Right renal pelvis (tissue), 4 donors: ENCODE measurements at regions not wholly inside any gene's neighbourhood (a gene's known extent, or its start where the extent isn't known, plus 50 kb on each side); places are given as distances from the start of the nearest gene placed in this dataset.

ENCODE experiments used
- DNase-seq, 4 donors: peaks; one replicate each; pipeline ENCODE4 v3.0.0-alpha.2; 2013; ENCODE audit warnings: low read depth in 4 of 4, low spot score in 3 of 4, missing footprints in 1 of 4

- no peak for DNase-seq
Measured at GRCh38 chr3:118029049-118029448, 1005.6 kb downstream of the IGSF11 start.

- DNase-seq: no peak
Measured at GRCh38 chr3:118036215-118036614, 998.4 kb downstream of the IGSF11 start.

DNA sequence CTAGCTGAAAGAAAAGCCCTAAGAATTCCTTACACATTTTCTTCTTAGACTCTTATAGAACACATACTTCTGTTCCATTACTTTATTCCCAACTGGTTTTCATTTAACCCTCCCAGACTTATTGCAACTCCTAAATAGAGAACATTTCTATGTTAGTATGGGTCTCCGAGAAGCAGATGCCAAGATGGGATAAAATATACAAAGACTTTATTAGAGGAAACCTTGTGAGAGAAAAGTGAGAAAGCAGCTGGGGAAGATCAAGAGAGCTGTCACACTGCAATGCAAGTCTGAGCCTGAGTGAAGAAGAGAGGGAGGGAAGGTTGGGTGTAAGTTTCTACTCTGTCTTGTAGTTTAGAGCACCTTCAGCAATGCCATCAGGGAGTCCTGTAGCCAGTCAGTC lies 979.3 kb downstream of the IGSF11 start:
- no peak for DNase-seq

GRCh38 chr3:118057086-118057485 lies 977.6 kb downstream of the IGSF11 start:
- no peak for DNase-seq

DNA sequence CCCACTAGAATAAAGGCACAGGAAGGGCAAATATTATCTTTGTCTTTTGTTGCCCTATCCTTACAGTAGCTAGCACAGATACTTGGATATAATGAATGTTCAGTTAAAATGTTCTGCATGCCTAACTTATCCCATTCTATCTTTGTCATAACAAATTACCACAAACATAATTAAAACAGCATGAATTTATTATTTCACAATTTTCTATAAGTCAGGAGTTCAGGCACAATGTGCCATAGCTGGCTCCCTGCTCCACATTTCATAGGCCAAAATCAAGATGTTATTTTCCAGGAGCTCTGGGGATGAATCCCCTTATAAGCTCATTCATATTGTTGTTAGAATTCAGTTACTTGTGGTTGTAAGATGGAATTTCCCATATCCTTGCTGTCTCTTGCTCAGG lies 975.5 kb downstream of the IGSF11 start:
- DNase-seq: no peak

- DNase-seq: no peak
Measured at GRCh38 chr3:118067439-118067838, 967.2 kb downstream of the IGSF11 start.

- no peak for DNase-seq
Measured at GRCh38 chr3:118075873-118076272, 958.8 kb downstream of the IGSF11 start.

DNA sequence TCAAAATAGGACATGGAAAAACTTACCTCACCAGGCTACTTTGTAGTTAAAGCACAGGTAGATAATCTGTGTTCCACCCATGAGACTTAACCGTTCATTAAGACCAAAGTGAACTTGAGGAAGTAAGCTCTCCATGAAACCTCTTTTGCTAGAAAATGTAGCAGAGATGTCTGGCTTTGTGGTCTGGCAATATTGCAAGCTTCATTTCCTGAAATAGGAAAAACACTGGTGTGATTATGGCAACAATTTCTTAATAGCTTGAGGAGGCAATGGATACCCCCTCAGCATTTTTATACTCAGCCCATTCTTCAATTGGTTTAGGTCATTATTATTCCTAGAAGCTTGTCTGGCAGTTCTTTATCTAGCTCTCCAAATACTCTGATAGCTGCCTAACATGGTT lies 957.3 kb downstream of the IGSF11 start:
- DNase-seq: no peak

DNA sequence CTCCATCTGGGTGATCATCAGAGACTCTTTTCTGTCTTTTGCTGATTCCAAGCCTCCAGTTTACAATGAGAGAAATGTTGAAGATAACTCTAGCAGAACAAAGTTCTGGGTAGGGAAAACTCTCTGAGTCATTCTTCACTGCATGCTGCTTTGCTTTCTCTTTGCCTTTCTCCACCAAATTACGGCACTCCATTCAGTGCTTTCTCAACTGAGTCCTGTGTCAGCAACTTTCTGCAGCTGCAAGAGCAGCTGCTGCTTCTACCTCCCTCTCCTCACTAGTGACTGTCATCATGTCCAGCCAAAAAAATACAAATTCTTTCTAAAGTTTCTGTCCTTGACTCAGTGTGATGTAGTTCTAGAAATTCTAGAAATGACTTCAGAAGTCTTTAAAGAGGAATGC lies 953.8 kb downstream of the IGSF11 start:
- no peak for DNase-seq

- no peak for DNase-seq
Measured at GRCh38 chr3:118088696-118089095, 946.0 kb downstream of the IGSF11 start.

- no peak for DNase-seq
Measured at GRCh38 chr3:118089563-118089962, 945.1 kb downstream of the IGSF11 start.

- DNase-seq: no peak
Measured at GRCh38 chr3:118097226-118097625, 937.4 kb downstream of the IGSF11 start.

GRCh38 chr3:118097660-118098059 lies 937.0 kb downstream of the IGSF11 start:
- no peak for DNase-seq

DNA sequence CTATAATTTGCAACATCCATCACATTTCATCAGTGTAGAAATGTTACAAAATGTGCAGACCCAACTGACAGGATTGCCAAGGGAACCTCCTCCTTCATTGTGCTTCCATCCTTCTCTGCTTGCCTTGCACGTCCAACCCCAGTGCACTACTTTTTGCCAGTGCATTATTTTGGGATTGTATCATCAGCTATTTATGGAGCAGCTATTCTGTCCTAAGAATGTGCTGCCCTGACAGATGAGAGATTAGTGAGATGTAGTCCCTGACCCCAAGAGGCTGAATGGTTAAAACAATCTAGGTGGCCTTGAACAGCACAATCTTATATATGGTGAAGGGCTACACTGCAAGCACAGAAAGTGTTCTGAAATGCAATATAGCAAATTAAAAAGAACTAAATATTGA lies 935.8 kb downstream of the IGSF11 start:
- no peak for DNase-seq

GRCh38 chr3:118101891-118102290 lies 932.8 kb downstream of the IGSF11 start:
- no peak for DNase-seq

DNA sequence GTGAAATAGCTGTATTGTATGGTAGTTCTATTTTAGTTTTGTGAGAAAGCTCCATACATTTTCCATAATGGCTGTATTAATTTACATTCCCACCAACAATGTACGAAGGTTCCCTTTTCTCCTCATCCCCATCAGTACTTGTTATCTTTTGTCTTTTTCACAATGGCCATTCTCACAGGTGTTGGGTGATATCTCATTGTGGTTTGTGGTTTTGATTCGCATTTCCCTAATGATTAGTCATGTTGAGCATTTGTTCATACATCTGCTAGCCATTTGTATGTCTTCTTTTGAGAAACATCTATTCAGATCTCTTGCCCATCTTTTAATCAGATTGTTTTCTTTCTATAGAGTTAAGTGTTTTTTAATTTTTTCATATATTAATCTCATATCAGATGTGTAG lies 931.9 kb downstream of the IGSF11 start:
- DNase-seq: no peak

DNA sequence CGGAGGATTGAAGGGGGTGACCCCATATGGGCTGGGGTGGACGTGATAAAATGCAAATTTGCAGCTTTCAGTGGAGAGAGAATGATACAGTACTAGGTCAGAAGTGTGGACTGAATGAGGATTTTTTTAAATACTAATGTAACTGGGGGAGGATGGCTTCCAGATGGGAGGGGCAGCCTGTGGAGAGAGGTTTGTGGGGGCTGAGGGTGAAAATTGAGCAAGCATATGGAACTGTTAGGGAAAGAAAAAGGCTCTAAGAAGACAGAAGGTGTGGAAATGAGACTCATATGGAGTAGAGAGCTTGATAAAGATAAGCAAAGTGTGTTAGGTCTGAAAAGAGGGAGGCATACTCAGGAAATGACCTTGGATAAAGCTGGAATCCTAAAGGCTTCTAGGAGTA lies 926.4 kb downstream of the IGSF11 start:
- no peak for DNase-seq

GRCh38 chr3:118108769-118109168 lies 925.9 kb downstream of the IGSF11 start:
- no peak for DNase-seq

DNA sequence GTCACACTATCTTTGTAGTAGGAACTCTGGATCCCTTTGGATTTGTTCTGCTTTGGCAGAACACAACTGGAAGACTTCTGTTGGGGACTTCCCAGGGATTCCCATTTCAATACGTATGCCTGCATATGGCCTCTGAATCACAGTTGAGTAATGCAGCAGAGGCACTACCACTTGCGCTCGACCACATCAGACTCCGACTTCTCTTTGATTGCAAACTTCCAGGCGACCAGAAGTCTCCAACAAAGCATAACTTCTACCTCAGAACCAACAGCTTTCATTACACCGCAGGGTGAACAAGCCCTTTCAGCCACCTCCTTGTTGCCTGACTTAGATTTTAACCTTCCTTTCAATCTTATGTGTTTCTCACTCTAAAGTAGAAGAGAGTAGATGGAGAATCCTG lies 924.4 kb downstream of the IGSF11 start:
- DNase-seq: no peak

DNA sequence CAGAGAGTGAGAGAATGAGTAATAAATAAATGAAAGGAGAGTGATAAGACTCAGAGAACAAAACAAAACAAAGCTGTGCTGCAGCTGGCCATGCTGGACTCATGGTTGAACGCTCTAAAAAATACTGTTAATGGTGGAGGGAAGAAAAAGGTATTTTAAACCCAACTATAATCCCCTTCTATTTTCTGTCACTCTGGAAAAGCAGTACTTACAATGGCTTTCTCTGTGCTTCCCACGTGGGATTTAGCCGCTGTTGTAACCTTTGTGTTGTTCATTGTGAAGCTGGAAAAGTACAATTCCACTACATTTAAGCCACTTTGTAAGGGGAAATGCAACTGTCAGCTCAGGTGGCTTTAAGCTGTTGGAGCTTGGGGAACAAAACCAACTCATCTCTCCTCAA lies 917.7 kb downstream of the IGSF11 start:
- DNase-seq: no peak

GRCh38 chr3:118126751-118127150 lies 907.9 kb downstream of the IGSF11 start:
- DNase-seq: no peak

GRCh38 chr3:118127992-118128391 lies 906.7 kb downstream of the IGSF11 start:
- no peak for DNase-seq

DNA sequence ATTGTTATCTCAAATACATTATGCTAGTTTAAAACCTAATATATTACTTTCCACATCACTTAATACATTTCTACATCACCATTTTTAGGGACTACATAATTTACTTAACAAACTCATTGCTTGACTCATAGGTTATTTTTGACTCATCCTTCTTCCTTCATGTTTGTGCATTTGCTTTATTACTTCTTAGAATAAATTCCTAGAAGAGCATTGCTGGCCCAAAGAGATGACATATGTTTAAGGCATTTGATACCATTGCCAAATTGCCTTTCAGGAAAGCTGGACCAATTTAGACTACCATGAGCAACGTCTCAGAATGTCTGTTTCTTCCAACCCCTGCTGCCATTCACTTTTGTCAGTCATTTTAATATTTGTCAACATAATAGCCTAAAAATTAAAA lies 905.8 kb downstream of the IGSF11 start:
- DNase-seq: no peak

DNA sequence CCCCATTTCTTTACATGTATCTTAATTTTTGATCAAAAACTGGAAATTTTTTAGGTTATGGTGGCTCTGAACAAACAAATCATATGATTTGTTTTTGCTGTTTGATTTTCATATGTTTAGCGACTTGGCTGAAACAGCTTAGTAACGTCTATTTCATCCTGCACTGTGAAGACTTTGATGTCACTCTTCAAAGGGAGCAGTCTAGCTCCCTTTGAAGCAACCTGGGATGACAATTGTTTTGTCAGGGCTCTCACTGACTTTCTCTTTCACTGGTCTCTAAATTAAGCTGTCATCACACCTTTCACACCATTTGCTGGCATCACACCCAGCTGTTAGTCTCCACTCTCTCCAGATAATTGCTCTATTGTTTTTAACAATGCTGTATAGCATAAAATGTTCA lies 896.9 kb downstream of the IGSF11 start:
- DNase-seq: no peak
